A549 (cell line): ENCODE measurements at regions not wholly inside any gene's neighbourhood (a gene's known extent, or its start where the extent isn't known, plus 50 kb on each side); places are given as distances from the start of the nearest gene placed in this dataset.
A peak's percentile ranks its signal among the peaks of the same experiment; 100 is the strongest.

Experiments used
- ATAC-seq, 2 experiments: fragments of 200-7000 bp in 1 of 2; fragments of >200 bp in 1 of 2; cut with Nextera tagmentation in 1 of 2; cut with Tn5 transposase in 1 of 2; 3 replicates each; pipeline versions ENCODE4 v1.8.0 to v1.9.1; 2018 to 2020; ENCODE audit warnings: mild to moderate bottlenecking in 1 of 2, moderate library complexity in 1 of 2
- CTCF ChIA-PET: fragments of 300-600 bp; sonication (Branson Sonifier 250); formaldehyde crosslinking; extraction: SDS; loops from one replicate; lab custom pipeline; 2021; ENCODE audit warnings: antibody characterized with exemption, inconsistent platforms; lab: Yijun Ruan, JAX
- POLR2A ChIA-PET: fragments of 350-600 bp; formaldehyde crosslinking; extraction: SDS; loops from one replicate; lab custom pipeline; 2021; ENCODE audit warnings: antibody characterized with exemption, inconsistent platforms; lab: Yijun Ruan, JAX
- DNase-seq, 2 experiments: peaks; one replicate each; pipeline versions ENCODE4 v3.0.0 to v3.0.0-alpha.2; 2011 to 2016; ENCODE audit warnings: low read depth in 1 of 2, low spot score in 1 of 2
- FAIRE-seq: peaks from 2 replicates; lab custom pipeline; 2011; peaks lifted over from hg19 to GRCh38; lab: Jason Lieb, UNC
- H3K27ac ChIP-seq, 2 experiments: fragments of >200 bp; sonication (Bioruptor Twin); formaldehyde crosslinking; 3 replicates each; pipeline ENCODE4 v1.5.1; 2016 to 2017
- H3K4me1 ChIP-seq: fragments of >200 bp; sonication (Bioruptor Twin); formaldehyde crosslinking; 3 replicates; pipeline ENCODE4 v1.6.1; 2016
- H3K4me2 ChIP-seq: fragments of >200 bp; sonication (Bioruptor Twin); formaldehyde crosslinking; 3 replicates; pipeline ENCODE4 v1.6.1; 2016
- H3K4me3 ChIP-seq: fragments of >200 bp; sonication (Bioruptor Twin); formaldehyde crosslinking; 3 replicates; pipeline ENCODE4 v1.5.1; 2016
- H3K9me3 ChIP-seq: fragments of >200 bp; sonication (Bioruptor Twin); formaldehyde crosslinking; 3 replicates; pipeline ENCODE4 v1.6.1; 2016
- BCL3 ChIP-seq: fragments of >200 bp; sonication (Bioruptor Twin); formaldehyde crosslinking; IDR thresholded peaks from 3 replicates; pipeline ENCODE4 v1.6.1; 2016
- CBX2 ChIP-seq: fragments of 200-600 bp; sonication (generic); IDR thresholded peaks from 2 replicates; pipeline ENCODE4 v1.6.1; 2016; ENCODE audit warnings: low read depth, mild to moderate bottlenecking, borderline replicate concordance
- CEBPB ChIP-seq, 2 experiments: fragments of >200 bp in 1 of 2; sonication (Bioruptor Twin) in 1 of 2; formaldehyde crosslinking in 1 of 2; IDR thresholded peaks; 2 replicates each; pipeline ENCODE4 v1.6.1; 2012 to 2016
- CTCF ChIP-seq: fragments of >200 bp; sonication (Bioruptor Twin); formaldehyde crosslinking; IDR thresholded peaks from 3 replicates; pipeline ENCODE4 v1.5.1; 2016
- E2F6 ChIP-seq: IDR thresholded peaks from 2 replicates; pipeline ENCODE4 v1.6.1; 2012; ENCODE audit warnings: low read depth, borderline replicate concordance
- EHMT2 ChIP-seq: fragments of 200-600 bp; sonication (generic); IDR thresholded peaks from 2 replicates; pipeline ENCODE4 v1.6.1; 2016; ENCODE audit warnings: antibody characterized with exemption, low read depth, mild to moderate bottlenecking, moderate library complexity
- ELK1 ChIP-seq: fragments of 150-350 bp; IDR thresholded peaks from 2 replicates; pipeline ENCODE4 v1.6.1; 2014; ENCODE audit warnings: low read depth, mild to moderate bottlenecking, low read length
- FOSB ChIP-seq: fragments of 250-450 bp; sonication (Bioruptor Pico); IDR thresholded peaks from 2 replicates; pipeline ENCODE4 v1.5.0; 2020; ENCODE audit warnings: mild to moderate bottlenecking, moderate library complexity
- FOSL2 ChIP-seq, 2 experiments: fragments of 450-650 bp in 1 of 2; fragments of >200 bp in 1 of 2; sonication (Bioruptor Twin) in 1 of 2; formaldehyde crosslinking; IDR thresholded peaks; 2 replicates each; pipeline versions ENCODE4 v1.5.0 to v1.6.1; 2016 to 2020; ENCODE audit warnings: mild to moderate bottlenecking in 1 of 2, moderate library complexity in 1 of 2
- FOXS1 ChIP-seq: fragments of 250-450 bp; sonication (Bioruptor Pico); IDR thresholded peaks from 2 replicates; pipeline ENCODE4 v1.5.0; 2020; ENCODE audit warnings: mild to moderate bottlenecking, moderate library complexity
- HMGXB4 ChIP-seq: fragments of 250-450 bp; sonication (Bioruptor Pico); IDR thresholded peaks from 2 replicates; pipeline ENCODE4 v1.5.0; 2021; ENCODE audit warnings: mild to moderate bottlenecking, moderate library complexity, borderline replicate concordance
- HOXB13 ChIP-seq: fragments of 250-450 bp; sonication (Bioruptor Pico); IDR thresholded peaks from 2 replicates; pipeline ENCODE4 v1.5.0; 2020; ENCODE audit warnings: low read depth, mild to moderate bottlenecking, moderate library complexity
- JUN ChIP-seq, 2 experiments: fragments of >200 bp; sonication (Bioruptor Twin); formaldehyde crosslinking; IDR thresholded peaks; 2 replicates in 1 of 2; 3 replicates in 1 of 2; pipeline ENCODE4 v1.6.1; 2016 to 2017
- KDM1A ChIP-seq: fragments of 200-600 bp; sonication (generic); IDR thresholded peaks from 2 replicates; pipeline ENCODE4 v1.6.1; 2016; ENCODE audit warnings: low read depth, mild to moderate bottlenecking
- MYC ChIP-seq: IDR thresholded peaks from 2 replicates; pipeline ENCODE4 v1.6.1; 2012; ENCODE audit warnings: mild to moderate bottlenecking, inconsistent platforms, low read length, improper control_type of control experiment, borderline replicate concordance
- NPAS2 ChIP-seq: fragments of 250-450 bp; sonication (Bioruptor Pico); IDR thresholded peaks from 2 replicates; pipeline ENCODE4 v1.8.0; 2022; ENCODE audit warnings: mild to moderate bottlenecking, moderate library complexity, borderline replicate concordance
- PHF8 ChIP-seq: fragments of 200-600 bp; sonication (generic); IDR thresholded peaks from 2 replicates; pipeline ENCODE4 v1.6.1; 2016; ENCODE audit warnings: low read depth, mild to moderate bottlenecking, antibody characterized with exemption, moderate library complexity, borderline replicate concordance
- RAD21 ChIP-seq, 2 experiments: fragments of >200 bp in 1 of 2; sonication (Bioruptor Twin) in 1 of 2; formaldehyde crosslinking in 1 of 2; IDR thresholded peaks in 1 of 2; conservative IDR thresholded peaks in 1 of 2; 2 replicates in 1 of 2; 3 replicates in 1 of 2; pipeline ENCODE4 v1.6.1; 2012 to 2018; ENCODE audit warnings: inconsistent platforms in 1 of 2
- RFX5 ChIP-seq: fragments of 450-650 bp; IDR thresholded peaks from 2 replicates; pipeline ENCODE4 v1.7.1; 2014; ENCODE audit warnings: antibody characterized with exemption, mild to moderate bottlenecking, moderate library complexity
- SMC3 ChIP-seq: fragments of >200 bp; sonication (Bioruptor Twin); formaldehyde crosslinking; IDR thresholded peaks from 3 replicates; pipeline ENCODE4 v1.6.1; 2018; ENCODE audit warnings: inconsistent platforms
- SREBF2 ChIP-seq: fragments of 450-650 bp; IDR thresholded peaks from 2 replicates; pipeline ENCODE4 v1.6.1; 2014; ENCODE audit warnings: mild to moderate bottlenecking, moderate library complexity
- TP53 ChIP-seq: fragments of 250-450 bp; sonication (Bioruptor Pico); IDR thresholded peaks from 2 replicates; pipeline ENCODE4 v1.5.0; 2021; ENCODE audit warnings: mild to moderate bottlenecking, moderate library complexity
- USF2 ChIP-seq: fragments of 450-650 bp; IDR thresholded peaks from 2 replicates; pipeline ENCODE4 v1.6.1; 2014; ENCODE audit warnings: antibody characterized with exemption
- ZFP36 ChIP-seq: fragments of 450-650 bp; IDR thresholded peaks from 2 replicates; pipeline ENCODE4 v1.6.1; 2014; ENCODE audit warnings: borderline replicate concordance; ENCODE audit not compliant: partially characterized antibody
- WGBS: methylation state at CpG from one replicate; pipeline ENCODE4 v1.1.6; 2017; ENCODE audit errors: missing lambda C conversion rate; 5-methylcytosine and 5-hydroxymethylcytosine counted together

GRCh38 chr4:53913771-53914170 is 150.6 kb downstream of the CHIC2 start (continued):
- no peak for TF ChIP-seq FOXS1 (CRISPR knock-in tag)
- no peak for TF ChIP-seq HOXB13 (CRISPR knock-in tag)
- no peak for TF ChIP-seq FOSB (CRISPR knock-in tag)
- TF ChIP-seq FOSL2 (IDR thresholded peaks at IDR 0.05) = no peak
- no peak for TF ChIP-seq FOSL2 (CRISPR knock-in tag; IDR thresholded peaks at IDR 0.05)
- TF ChIP-seq, all 56 proteins: peak for 0

GRCh38 chr4:53912766-53913497 is 151.5 kb downstream of the CHIC2 start:
- ATAC-seq = no peak
- Histone ChIP-seq H3K4me1 (peaks cover 30% of the 10 kb centered on the region), H3K9me3 (no peaks in the 10 kb centered on the region), H3K27ac (no peak overlapping the region), H3K4me2 (no peak overlapping the region), H3K4me3 (no peak overlapping the region)
- 69% methylated on average over 5 of the region's 5 CpGs for WGBS
- CTCF ChIA-PET = interaction anchor here (1.1 to 3.6 kb wide), 4 partner anchors 18 to 320 kb away, joined by 3 to 22 read pairs (median 6); no protein-coding TSS in a partner anchor
- TF ChIP-seq USF2 (no peak), FOSB (CRISPR knock-in tag) (no peak), PHF8 (no peak), BCL3 (no peak), SMC3 (no peak), RFX5 (no peak), NPAS2 (CRISPR knock-in tag) (no peak), E2F6 (no peak)
- FAIRE-seq = no peak
- DNase-seq = no peak
- POLR2A ChIA-PET = no interaction called here

GRCh38 chr4:53908661-53909078 is 155.7 kb downstream of the CHIC2 start:
- CTCF ChIA-PET = interaction anchor here (0.7 to 6.3 kb wide), 22 partner anchors 11 to 895 kb away, joined by 3 to 81 read pairs (median 4); partner anchors contain the start of gene PDGFRA
- TF ChIP-seq MYC = no peak
- no peak for TF ChIP-seq ELK1
- TF ChIP-seq PHF8 = no peak
- TF ChIP-seq CBX2 = no peak
- no peak for TF ChIP-seq SREBF2
- TF ChIP-seq FOXS1 (CRISPR knock-in tag) = no peak
- TF ChIP-seq CEBPB (IDR thresholded peaks at IDR 0.05) = peak; percentile 6 to 67; a peak in 3 of 4 replicates
- TF ChIP-seq KDM1A = no peak
- no peak for TF ChIP-seq HMGXB4 (CRISPR knock-in tag)
- TF ChIP-seq SMC3 = peak; percentile 81
- peak; percentile 82 to 83 for TF ChIP-seq RAD21 (conservative IDR thresholded peaks at IDR 0.05 in 1 of 2, IDR thresholded peaks at IDR 0.05 in 1 of 2)
- no peak for TF ChIP-seq ZFP36
- TF ChIP-seq FOSL2 (IDR thresholded peaks at IDR 0.05) = no peak
- no peak for TF ChIP-seq FOSL2 (CRISPR knock-in tag; IDR thresholded peaks at IDR 0.05)
- TF ChIP-seq JUN (IDR thresholded peaks at IDR 0.05) = no peak
- TF ChIP-seq TP53 (CRISPR knock-in tag) = no peak
- no peak for TF ChIP-seq EHMT2
- TF ChIP-seq CTCF = peak; percentile 74

More at GRCh38 chr4:53908661-53909078, 155.7 kb downstream of the CHIC2 start:
- peaks cover 19% of the 10 kb centered on the region; the same call in 2 of the 3 replicates for H3K4me1 ChIP-seq
- POLR2A ChIA-PET = interaction anchor here (0.5 to 1.2 kb wide), 2 partner anchors 307 to 324 kb away, joined by 3 read pairs; no protein-coding TSS in a partner anchor
- no peaks in the 10 kb centered on the region for H3K9me3 ChIP-seq
- peak overlapping the region; percentile 76 for H3K4me2 ChIP-seq
- 11% methylated on average over 8 of the region's 8 CpGs for WGBS
- DNase-seq (peak; percentile 57 to 77), FAIRE-seq (peak; percentile 13), ATAC-seq (peak; percentile 91 to 97)
- H3K27ac ChIP-seq = peak overlapping the region; percentile 50 to 70; a peak in 5 of 6 replicates
- no peak overlapping the region for H3K4me3 ChIP-seq
